H1 (cell line): ENCODE measurements at regions not wholly inside any gene's neighbourhood (a gene's known extent, or its start where the extent isn't known, plus 50 kb on each side); places are given as distances from the start of the nearest gene placed in this dataset.

Experiments used
- CTCF ChIA-PET: fragments of 300-600 bp; sonication (Branson Sonifier 250); formaldehyde crosslinking; loops from one replicate; lab custom pipeline; 2021; ENCODE audit not compliant: partially characterized antibody; lab: Charles Lee
- POLR2A ChIA-PET: fragments of 300-600 bp; sonication (Branson Sonifier 250); formaldehyde crosslinking; loops from one replicate; lab custom pipeline; 2021; ENCODE audit warnings: inconsistent platforms; ENCODE audit not compliant: partially characterized antibody; lab: Charles Lee
- DNase-seq, 2 experiments: peaks; one replicate each; pipeline versions ENCODE4 v3.0.0 to v3.0.0-alpha.2; 2010 to 2022; ENCODE audit warnings: low spot score in 2 of 2, low read depth in 1 of 2, mixed read lengths in 1 of 2
- FAIRE-seq: peaks from 2 replicates; lab custom pipeline; 2011; peaks lifted over from hg19 to GRCh38; lab: Jason Lieb, UNC
- H2AFZ ChIP-seq: 2 replicates; pipeline ENCODE4 v1.8.1; 2012; ENCODE audit warnings: low read length, inconsistent platforms
- H2AK5ac ChIP-seq: 2 replicates; pipeline ENCODE4 v1.6.1; 2013; ENCODE audit warnings: low read depth, low read length
- H2BK120ac ChIP-seq: replicated peaks from 2 replicates; pipeline ENCODE3; 2013; ENCODE audit warnings: low read depth, low read length, inconsistent platforms
- H2BK12ac ChIP-seq: 2 replicates; pipeline ENCODE4 v1.6.1; 2013; ENCODE audit warnings: low read depth, low read length
- H2BK15ac ChIP-seq: 2 replicates; pipeline ENCODE4 v1.6.1; 2013; ENCODE audit warnings: low read length
- H2BK20ac ChIP-seq: 2 replicates; pipeline ENCODE4 v1.6.1; 2013; ENCODE audit warnings: low read length
- H2BK5ac ChIP-seq: 2 replicates; pipeline ENCODE4 v1.6.1; 2013; ENCODE audit warnings: low read depth, low read length
- H3K14ac ChIP-seq: 2 replicates; pipeline ENCODE4 v1.6.1; 2013; ENCODE audit warnings: inconsistent platforms; ENCODE audit not compliant: insufficient read length
- H3K18ac ChIP-seq: 2 replicates; pipeline ENCODE4 v1.6.1; 2013; ENCODE audit warnings: low read length; ENCODE audit errors: extremely low read depth
- H3K23ac ChIP-seq: 2 replicates; pipeline ENCODE4 v1.6.1; 2013; ENCODE audit warnings: inconsistent platforms; ENCODE audit not compliant: insufficient read length
- H3K23me2 ChIP-seq: 2 replicates; pipeline ENCODE4 v1.6.1; 2013; ENCODE audit warnings: low read depth, low read length
- H3K27ac ChIP-seq: 2 replicates; pipeline ENCODE4 v1.6.1; 2011; ENCODE audit warnings: low read depth, low read length, inconsistent platforms
- H3K27me3 ChIP-seq, 4 experiments: replicated peaks in 1 of 4; 1 replicate in 1 of 4; 2 replicates in 3 of 4; pipeline versions ENCODE4 v1.6.1 to v1.8.1; 2011 to 2013; ENCODE audit warnings: low read length in 3 of 4, mild to moderate bottlenecking in 3 of 4, inconsistent platforms in 2 of 4, mixed read lengths in 2 of 4, moderate library complexity in 1 of 4; ENCODE audit not compliant: control insufficient read depth in 3 of 4, insufficient read depth in 3 of 4; ENCODE audit errors: extremely low read depth in 1 of 4
- H3K36me3 ChIP-seq, 4 experiments: 2 replicates each; pipeline versions ENCODE4 v1.6.1 to v1.8.1; 2011 to 2013; ENCODE audit warnings: mild to moderate bottlenecking in 4 of 4, low read length in 3 of 4, moderate library complexity in 2 of 4, control low read depth in 1 of 4, inconsistent platforms in 1 of 4; ENCODE audit not compliant: insufficient read depth in 4 of 4, control insufficient read depth in 2 of 4
- H3K4ac ChIP-seq: replicated peaks from 2 replicates; pipeline ENCODE3; 2013; ENCODE audit warnings: low read length, low read depth, mixed read lengths, inconsistent platforms; ENCODE audit not compliant: insufficient read length
- H3K4me1 ChIP-seq, 4 experiments: replicated peaks in 1 of 4; 1 replicate in 1 of 4; 2 replicates in 3 of 4; pipeline versions ENCODE4 v1.6.1 to v1.8.1; 2011 to 2013; ENCODE audit warnings: low read length in 3 of 4, inconsistent platforms in 2 of 4, mixed read lengths in 1 of 4; ENCODE audit not compliant: insufficient read depth in 4 of 4, control insufficient read depth in 3 of 4
- H3K4me2 ChIP-seq, 2 experiments: 2 replicates each; pipeline versions ENCODE4 v1.6.1 to v1.8.1; 2011 to 2013; ENCODE audit warnings: low read depth in 2 of 2, low read length in 2 of 2, control low read depth in 1 of 2, inconsistent platforms in 1 of 2, mild to moderate bottlenecking in 1 of 2; ENCODE audit not compliant: insufficient read depth in 1 of 2
- H3K4me3 ChIP-seq, 4 experiments: fragments of 200-600, 300-600 bp in 1 of 4; sonication (generic), shearing (Covaris generic), sonication (Bioruptor Twin) in 1 of 4; 2 replicates each; pipeline versions ENCODE4 v1.5.1 to v1.8.1; 2011 to 2016; ENCODE audit warnings: low read length in 4 of 4, low read depth in 3 of 4, control low read depth in 2 of 4, inconsistent platforms in 2 of 4, mild to moderate bottlenecking in 2 of 4, mixed read lengths in 1 of 4, moderate library complexity in 1 of 4; ENCODE audit not compliant: insufficient read depth in 2 of 4; ENCODE audit errors: extremely low read depth in 1 of 4
- H3K56ac ChIP-seq: replicated peaks from 2 replicates; pipeline ENCODE3; 2013; ENCODE audit warnings: low read depth, mild to moderate bottlenecking, mixed read lengths, low read length, inconsistent platforms; ENCODE audit not compliant: insufficient read length
- H3K79me1 ChIP-seq: 2 replicates; pipeline ENCODE4 v1.6.1; 2013; ENCODE audit warnings: low read depth, low read length, control low read depth
- H3K79me2 ChIP-seq, 2 experiments: 2 replicates each; pipeline versions ENCODE4 v1.6.1 to v1.8.1; 2012 to 2013; ENCODE audit warnings: low read length in 2 of 2, mild to moderate bottlenecking in 2 of 2, inconsistent platforms in 1 of 2; ENCODE audit not compliant: insufficient read depth in 2 of 2, control insufficient read depth in 1 of 2
- H3K9ac ChIP-seq, 4 experiments: replicated peaks in 1 of 4; 1 replicate in 1 of 4; 2 replicates in 3 of 4; pipeline versions ENCODE4 v1.6.1 to v1.8.1; 2011 to 2013; ENCODE audit warnings: low read depth in 3 of 4, low read length in 3 of 4, control low read depth in 2 of 4, mild to moderate bottlenecking in 2 of 4, moderate library complexity in 2 of 4, inconsistent platforms in 1 of 4; ENCODE audit errors: extremely low read depth in 1 of 4
- H3K9me3 ChIP-seq, 2 experiments: 2 replicates each; pipeline versions ENCODE4 v1.6.1 to v1.8.1; 2012 to 2013; ENCODE audit warnings: mild to moderate bottlenecking in 2 of 2, moderate library complexity in 2 of 2, control low read depth in 1 of 2, inconsistent platforms in 1 of 2, low read depth in 1 of 2, low read length in 1 of 2, mixed read lengths in 1 of 2; ENCODE audit not compliant: insufficient read depth in 2 of 2
- H4K20me1 ChIP-seq, 2 experiments: replicated peaks in 1 of 2; 2 replicates each; pipeline versions ENCODE3 to v1.8.1; 2011 to 2013; ENCODE audit warnings: inconsistent platforms in 2 of 2, low read length in 2 of 2, mild to moderate bottlenecking in 1 of 2; ENCODE audit not compliant: insufficient read depth in 2 of 2, control insufficient read depth in 1 of 2
- H4K5ac ChIP-seq: 2 replicates; pipeline ENCODE4 v1.6.1; 2013; ENCODE audit warnings: low read length, low read depth, mixed read lengths, inconsistent platforms; ENCODE audit not compliant: insufficient read length
- H4K8ac ChIP-seq: 2 replicates; pipeline ENCODE4 v1.8.0; 2013; ENCODE audit warnings: mild to moderate bottlenecking, moderate library complexity, low read length, inconsistent platforms; ENCODE audit not compliant: insufficient read depth; ENCODE audit errors: extremely low read depth
- H4K91ac ChIP-seq: replicated peaks from 2 replicates; pipeline ENCODE3; 2013; ENCODE audit warnings: low read length, mixed read lengths, inconsistent platforms; ENCODE audit not compliant: insufficient read length
- BCL11A ChIP-seq, 2 experiments: IDR thresholded peaks; one replicate each; pipeline ENCODE4 v1.6.1; 2011; ENCODE audit warnings: low read depth in 2 of 2, low read length in 2 of 2, mild to moderate bottlenecking in 2 of 2
- EP300 ChIP-seq, 2 experiments: IDR thresholded peaks; 1 replicate in 1 of 2; 2 replicates in 1 of 2; pipeline ENCODE4 v1.6.1; 2011 to 2012; ENCODE audit warnings: low read depth in 2 of 2, low read length in 2 of 2, mild to moderate bottlenecking in 2 of 2, borderline replicate concordance in 1 of 2, inconsistent platforms in 1 of 2, moderate library complexity in 1 of 2
- FOSL1 ChIP-seq: IDR thresholded peaks from 2 replicates; pipeline ENCODE4 v1.6.1; 2011; ENCODE audit warnings: mild to moderate bottlenecking, low read depth, low read length, moderate library complexity; ENCODE audit not compliant: insufficient read depth
- SIX5 ChIP-seq: IDR thresholded peaks from 2 replicates; pipeline ENCODE4 v1.6.1; 2011; ENCODE audit warnings: mild to moderate bottlenecking, low read depth, low read length
- WGBS, 2 experiments: shearing (Covaris generic) in 1 of 2; methylation state at CpG; one replicate each; pipeline versions ENCODE4 v1.1.6 to v1.1.7; 2013 to 2015; ENCODE audit warnings: low lambda C conversion rate in 2 of 2, mixed read lengths in 2 of 2, inconsistent platforms in 1 of 2, low coverage in 1 of 2, missing lambda C conversion rate in 1 of 2; ENCODE audit not compliant: insufficient replicate concordance in 2 of 2, insufficient coverage in 1 of 2, insufficient read length in 1 of 2; ENCODE audit errors: extremely low coverage in 1 of 2, missing lambda C conversion rate in 1 of 2; 5-methylcytosine and 5-hydroxymethylcytosine counted together

DNA sequence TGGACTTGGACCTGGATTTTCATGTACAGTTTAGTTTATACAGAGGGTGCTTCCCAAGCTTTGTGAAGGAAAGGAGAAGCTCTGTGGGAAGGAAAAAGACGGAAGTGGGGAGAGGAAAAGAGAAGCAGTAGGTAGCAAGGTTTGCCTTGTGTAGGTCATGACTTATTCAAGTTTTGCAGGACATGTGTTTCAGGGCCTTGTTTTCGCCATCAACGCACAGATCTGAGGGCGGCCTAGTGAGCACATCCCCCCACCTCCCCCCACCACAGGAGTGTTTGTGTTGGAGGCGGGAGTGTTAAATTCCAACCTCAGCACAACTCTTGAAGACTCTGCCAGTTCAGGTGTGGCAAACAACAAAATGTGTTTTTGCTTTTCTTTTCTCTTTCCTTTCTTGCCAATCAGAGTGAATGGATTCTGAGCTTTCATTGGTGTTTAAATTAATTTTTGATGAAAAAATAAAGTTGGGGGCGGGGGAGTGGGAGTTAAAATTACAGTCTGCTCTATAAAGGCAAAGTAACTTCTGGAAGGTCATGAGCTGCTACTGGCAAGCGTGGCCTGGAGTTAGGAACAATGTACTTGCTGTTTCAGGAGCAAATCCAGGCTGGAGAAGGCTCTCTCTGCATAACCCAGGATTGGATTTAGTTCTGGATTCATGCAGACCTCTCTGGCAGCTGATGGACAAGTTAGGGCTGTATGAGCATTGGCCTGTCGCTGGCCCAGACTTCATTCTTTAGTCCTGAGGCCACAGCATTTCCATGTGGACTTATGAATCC is 338.5 kb downstream of the CD83 start:
- no peak for DNase-seq
- no peak overlapping the region for H3K14ac ChIP-seq
- no peak overlapping the region for H2BK5ac ChIP-seq
- no peaks in the 10 kb centered on the region for H4K20me1 ChIP-seq
- no peak overlapping the region for H3K23ac ChIP-seq
- H3K27me3 ChIP-seq, result no peaks in the 10 kb centered on the region
- no peaks in the 10 kb centered on the region for H3K36me3 ChIP-seq
- no peak overlapping the region for H2AK5ac ChIP-seq
- H3K9ac ChIP-seq, result no peak overlapping the region
- H3K4me3 ChIP-seq, result no peak overlapping the region
- H4K8ac ChIP-seq, result no peak overlapping the region
- H4K5ac ChIP-seq, result no peak overlapping the region
- ChIA-PET POLR2A (interaction anchor here (0.6 kb wide), 1 partner anchor 542 kb away, joined by 3 read pairs; no protein-coding TSS in a partner anchor), CTCF (interaction anchor here (1.4 to 2.2 kb wide), 2 partner anchors 15 to 60 kb away, joined by 5 to 6 read pairs; no protein-coding TSS in a partner anchor)
- H3K56ac ChIP-seq, result no peak overlapping the region
- H2BK15ac ChIP-seq, result no peak overlapping the region
- no peak overlapping the region for H4K91ac ChIP-seq
- 85% methylated on average over 8 of the region's 8 CpGs; no CpG with 5 or more reads in 1 of the 2 experiments for WGBS, 2 experiments
- H3K27ac ChIP-seq, result no peak overlapping the region
- H2AFZ ChIP-seq, result no peak overlapping the region
- H3K4me1 ChIP-seq, result 0 out of 7 replicates have a peak, but pooled peaks cover 0 to 1% (median 0%) of the 10 kb centered on the region in 4 experiments
- H2BK12ac ChIP-seq, result no peak overlapping the region; the same call in 1 of the 2 replicates
- H3K79me2 ChIP-seq, result no peaks in the 10 kb centered on the region
- TF ChIP-seq EP300 (IDR thresholded peaks at IDR 0.05; ENCODE audit: borderline replicate concordance in 1 of 2, low read depth in 2 of 2, low read length in 2 of 2) (no peak), BCL11A (IDR thresholded peaks at IDR 0.05; ENCODE audit: low read depth in 2 of 2, low read length in 2 of 2) (no peak), SIX5 (no peak), FOSL1 (no peak)
- H3K4me2 ChIP-seq, result no peak overlapping the region
- H3K4ac ChIP-seq, result no peak overlapping the region
- no peak overlapping the region for H2BK20ac ChIP-seq
- H3K18ac ChIP-seq, result no peak overlapping the region
- no peaks in the 10 kb centered on the region for H3K23me2 ChIP-seq
- H2BK120ac ChIP-seq, result no peak overlapping the region
- no peaks in the 10 kb centered on the region for H3K9me3 ChIP-seq
- no peaks in the 10 kb centered on the region for H3K79me1 ChIP-seq
- no peak for FAIRE-seq
